Breast epithelium (tissue), 3 donors: ENCODE measurements at regions not wholly inside any gene's neighbourhood (a gene's known extent, or its start where the extent isn't known, plus 50 kb on each side); places are given as distances from the start of the nearest gene placed in this dataset.

ENCODE experiments used
- CTCF ChIP-seq, 3 donors: fragments of 450-650 bp; IDR thresholded peaks; one replicate each; pipeline ENCODE4 v1.5.1; 2016 to 2017; ENCODE audit warnings: antibody characterized with exemption in 3 of 3, mild to moderate bottlenecking in 3 of 3, moderate library complexity in 3 of 3
- POLR2AphosphoS5 ChIP-seq, 3 donors: sonication (generic); formaldehyde crosslinking; IDR thresholded peaks; one replicate each; pipeline ENCODE4 v1.6.1; 2017; ENCODE audit warnings: antibody characterized with exemption in 3 of 3

GRCh38 chr10:128897401-128898129 is 569.5 kb upstream of the MGMT start:
- TF ChIP-seq CTCF (IDR thresholded peaks at IDR 0.05) (no peak), POLR2AphosphoS5 (IDR thresholded peaks at IDR 0.05) (no peak)
